ENCODE measurements at regions not wholly inside any gene's neighbourhood (a gene's known extent, or its start where the extent isn't known, plus 50 kb on each side); places are given as distances from the start of the nearest gene placed in this dataset.

- no peak for TF ChIP-seq SRF (IDR thresholded peaks at IDR 0.05; ENCODE audit: low read depth, low read length)
- TF ChIP-seq, protein P1, sequence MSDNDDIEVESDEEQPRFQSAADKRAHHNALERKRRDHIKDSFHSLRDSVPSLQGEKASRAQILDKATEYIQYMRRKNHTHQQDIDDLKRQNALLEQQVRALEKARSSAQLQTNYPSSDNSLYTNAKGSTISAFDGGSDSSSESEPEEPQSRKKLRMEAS (IDR thresholded peaks at IDR 0.05), result no peak
These were observed 185.5 kb upstream of the DOK6 start for GRCh38 chr18:69215161-69215560.

Data from H1 (cell line).